Mucosa of descending colon (tissue), 3 donors: ENCODE measurements at regions not wholly inside any gene's neighbourhood (a gene's known extent, or its start where the extent isn't known, plus 50 kb on each side); places are given as distances from the start of the nearest gene placed in this dataset.

Experiments
- ATAC-seq: fragments of 200-7000 bp; cut with Tn5 transposase; one replicate; pipeline ENCODE4 v1.9.1; 2020; ENCODE audit warnings: mild to moderate bottlenecking, moderate library complexity
- DNase-seq, 3 donors: peaks; one replicate each; pipeline ENCODE4 v3.0.0-alpha.2; 2020
- H3K36me3 ChIP-seq: fragments of 200-600 bp; one replicate; pipeline ENCODE4 v1.8.0; 2021; ENCODE audit warnings: low read depth, mild to moderate bottlenecking
- H3K4me1 ChIP-seq: fragments of 200-600 bp; one replicate; pipeline ENCODE4 v1.8.0; 2021; ENCODE audit warnings: low read depth, mild to moderate bottlenecking
- H3K4me3 ChIP-seq: fragments of 200-600 bp; one replicate; pipeline ENCODE4 v1.8.0; 2021; ENCODE audit warnings: mild to moderate bottlenecking
- H3K9me3 ChIP-seq: fragments of 200-600 bp; one replicate; pipeline ENCODE4 v1.8.0; 2021; ENCODE audit warnings: mild to moderate bottlenecking
- CTCF ChIP-seq: fragments of 200-600 bp; IDR thresholded peaks from one replicate; pipeline ENCODE4 v1.8.0; 2022; ENCODE audit warnings: antibody characterized with exemption, mild to moderate bottlenecking
- intact Hi-C, 2 donors: fragments of 100-400 bp; cut with DNase I in 1 of 2; cut with micrococcal nuclease in 1 of 2; formaldehyde crosslinking; loops; one replicate each; pipeline versions ENCODE4 v1.11.0 to v1.11.1; 2022; cut with DNase I, micrococcal nuclease
- donor health status: DM: no; HTN: no; CAD: no; lungs with moderate emphysema.
- donor health status: DM: no; HTN: no; CAD: no.
- donor health status: DM: no; HTN: yes; CAD: no.

- ATAC-seq: no peak
- intact Hi-C loops: no loop called here
- Histone ChIP-seq H3K4me1 (no peaks in the 10 kb centered on the region), H3K36me3 (no peaks in the 10 kb centered on the region), H3K4me3 (no peak overlapping the region), H3K9me3 (no peaks in the 10 kb centered on the region)
- no peak for DNase-seq
- no peak for TF ChIP-seq CTCF
Measured at GRCh38 chr20:6530254-6530653, 237.2 kb upstream of the BMP2 start.

DNA sequence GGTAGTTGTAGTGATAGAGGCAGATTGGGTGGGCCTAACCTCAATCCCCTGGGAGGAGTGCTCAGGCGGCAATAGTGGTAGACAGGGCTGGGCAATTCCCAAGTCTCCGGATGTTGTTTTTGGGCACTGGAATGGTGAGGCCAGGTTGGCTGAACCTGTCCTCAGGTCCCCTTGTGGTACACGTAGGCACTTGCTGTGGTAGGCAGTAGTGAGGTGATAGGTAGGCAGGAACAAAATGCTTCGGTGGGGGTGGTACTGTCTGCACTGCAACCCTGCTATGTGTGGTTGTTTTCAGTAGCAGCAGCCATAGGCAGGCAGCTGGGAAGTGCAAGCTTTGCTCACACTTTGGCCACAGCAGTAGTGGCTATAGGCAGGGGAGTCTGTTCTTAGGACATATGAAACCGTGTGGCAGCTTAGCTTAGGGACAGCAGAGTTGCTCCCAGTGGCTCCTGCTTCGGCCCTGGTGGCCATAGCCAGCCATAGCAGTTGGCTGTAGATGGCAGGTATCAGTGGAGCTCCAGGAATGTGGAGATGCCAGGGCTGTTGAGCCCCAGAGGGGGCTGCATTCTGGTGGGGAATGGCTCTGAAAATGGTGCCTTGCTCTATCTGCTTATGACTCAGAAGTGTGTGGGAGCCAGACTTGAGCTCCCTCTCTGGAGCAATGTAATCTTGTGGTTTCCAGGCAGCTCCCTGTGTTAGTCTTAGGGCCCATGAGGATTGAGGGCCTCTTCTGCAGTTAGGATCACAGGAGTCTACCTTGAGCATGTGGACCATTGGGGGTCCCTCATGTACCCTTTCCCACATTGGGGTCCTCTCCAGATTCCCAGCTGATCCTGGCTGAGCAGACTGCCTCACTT is 241.8 kb upstream of the BMP2 start:
- H3K4me1 ChIP-seq: no peaks in the 10 kb centered on the region
- H3K9me3 ChIP-seq: peaks cover 8% of the 10 kb centered on the region
- TF ChIP-seq CTCF: no peak
- intact Hi-C loops: no loop called here
- no peak for DNase-seq
- no peak overlapping the region for H3K4me3 ChIP-seq
- ATAC-seq: no peak
- H3K36me3 ChIP-seq: no peaks in the 10 kb centered on the region

DNA sequence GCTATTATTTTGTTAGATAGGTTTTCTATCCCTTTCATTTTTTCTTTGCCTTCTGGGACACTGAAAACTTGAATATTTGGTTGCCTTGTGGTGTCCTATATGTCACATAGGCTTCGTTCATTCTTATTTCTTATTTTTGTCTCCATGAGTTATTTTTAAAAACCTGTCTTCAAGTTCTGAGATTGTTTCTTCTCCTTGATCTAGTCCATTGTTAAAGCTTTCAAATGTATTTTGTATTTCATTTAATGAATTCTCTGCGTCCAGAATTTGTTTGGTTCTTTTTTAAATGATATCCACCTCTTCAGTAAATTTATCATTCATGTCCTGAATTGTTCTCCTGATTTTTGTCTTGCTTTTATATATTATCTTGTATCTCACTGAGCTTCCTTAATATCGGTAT is 243.2 kb upstream of the BMP2 start:
- Histone ChIP-seq H3K9me3 (peaks cover 8% of the 10 kb centered on the region), H3K4me3 (no peak overlapping the region), H3K4me1 (no peaks in the 10 kb centered on the region), H3K36me3 (no peaks in the 10 kb centered on the region)
- no peak for TF ChIP-seq CTCF
- intact Hi-C loops: no loop called here
- DNase-seq (no peak), ATAC-seq (no peak)

DNA sequence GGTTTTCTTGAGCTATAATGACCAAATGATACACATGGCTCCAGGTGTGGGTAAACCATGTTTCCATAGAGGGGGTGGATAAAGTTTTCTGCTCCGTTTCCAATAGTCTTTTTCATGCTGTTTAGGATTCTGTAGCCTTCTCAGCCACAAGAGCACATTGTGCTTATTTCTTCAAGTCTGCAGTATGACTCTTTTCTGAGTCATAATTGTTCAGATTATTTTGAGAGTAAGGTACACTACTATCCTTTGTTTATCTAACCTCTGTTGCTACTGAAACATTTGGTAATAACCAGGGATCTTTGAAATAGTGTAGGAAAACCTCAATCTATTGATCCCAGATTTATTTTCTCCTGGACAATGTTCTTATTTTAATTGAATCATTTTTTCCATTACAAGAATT is 247.9 kb upstream of the BMP2 start:
- H3K36me3 ChIP-seq: no peaks in the 10 kb centered on the region
- H3K9me3 ChIP-seq: peaks cover 7% of the 10 kb centered on the region
- ATAC-seq (no peak), DNase-seq (no peak)
- TF ChIP-seq CTCF: no peak
- H3K4me3 ChIP-seq: no peak overlapping the region
- intact Hi-C loops: no loop called here
- no peaks in the 10 kb centered on the region for H3K4me1 ChIP-seq

GRCh38 chr20:6515261-6515660 is 252.2 kb upstream of the BMP2 start:
- ATAC-seq (no peak), DNase-seq (no peak)
- no peak for TF ChIP-seq CTCF
- H3K4me1 ChIP-seq: no peaks in the 10 kb centered on the region
- no peak overlapping the region for H3K4me3 ChIP-seq
- intact Hi-C loops: no loop called here
- no peaks in the 10 kb centered on the region for H3K36me3 ChIP-seq
- no peaks in the 10 kb centered on the region for H3K9me3 ChIP-seq
